IMR-90 (cell line): ENCODE measurements at regions not wholly inside any gene's neighbourhood (a gene's known extent, or its start where the extent isn't known, plus 50 kb on each side); places are given as distances from the start of the nearest gene placed in this dataset.

Experiments
- BHLHE40 ChIP-seq: fragments of 150-350 bp; IDR thresholded peaks from 2 replicates; pipeline ENCODE4 v1.6.1; 2016; ENCODE audit warnings: mild to moderate bottlenecking, low read depth, low read length
- CEBPB ChIP-seq: IDR thresholded peaks from 2 replicates; pipeline ENCODE4 v1.6.1; 2012; ENCODE audit warnings: low read depth, low read length, improper control_type of control experiment
- CHD1 ChIP-seq: IDR thresholded peaks from 2 replicates; pipeline ENCODE4 v1.6.1; 2012; ENCODE audit warnings: low read depth, low read length, improper control_type of control experiment
- MAZ ChIP-seq: IDR thresholded peaks from 2 replicates; pipeline ENCODE4 v1.6.1; 2012; ENCODE audit warnings: low read depth, mild to moderate bottlenecking, low read length, improper control_type of control experiment, moderate library complexity, borderline replicate concordance
- POLR2A ChIP-seq: IDR thresholded peaks from 2 replicates; pipeline ENCODE4 v1.6.1; 2012; ENCODE audit warnings: mild to moderate bottlenecking, low read depth, low read length
- RAD21 ChIP-seq: IDR thresholded peaks from 2 replicates; pipeline ENCODE4 v1.6.1; 2012; ENCODE audit warnings: low read length, improper control_type of control experiment
- RCOR1 ChIP-seq: IDR thresholded peaks from 2 replicates; pipeline ENCODE4 v1.6.1; 2012; ENCODE audit warnings: mild to moderate bottlenecking, low read length, improper control_type of control experiment; ENCODE audit not compliant: insufficient replicate concordance
- RFX5 ChIP-seq: IDR thresholded peaks from 2 replicates; pipeline ENCODE4 v1.8.0; 2012; ENCODE audit warnings: low read depth, mild to moderate bottlenecking, low read length, moderate library complexity
- SMC3 ChIP-seq: fragments of 150-350 bp; IDR thresholded peaks from 2 replicates; pipeline ENCODE4 v1.6.1; 2016; ENCODE audit warnings: low read depth, mild to moderate bottlenecking, antibody characterized with exemption, low read length, moderate library complexity
- TF ChIP-seq, protein P1 (sequence below): conservative IDR thresholded peaks from 2 replicates; pipeline ENCODE4 v1.5.1; 2012; ENCODE audit warnings: mild to moderate bottlenecking, low read depth, low read length, improper control_type of control experiment
- TF ChIP-seq, protein P2 (sequence below): fragments of 150-350 bp; IDR thresholded peaks from 2 replicates; pipeline ENCODE4 v1.6.1; 2016; ENCODE audit warnings: low read depth, mild to moderate bottlenecking, low read length, moderate library complexity, borderline replicate concordance
- TF ChIP-seq, protein P3 (sequence below): fragments of 150-350 bp; IDR thresholded peaks from 2 replicates; pipeline ENCODE4 v1.6.1; 2017; ENCODE audit warnings: mild to moderate bottlenecking, antibody characterized with exemption, low read length, low read depth

DNA sequence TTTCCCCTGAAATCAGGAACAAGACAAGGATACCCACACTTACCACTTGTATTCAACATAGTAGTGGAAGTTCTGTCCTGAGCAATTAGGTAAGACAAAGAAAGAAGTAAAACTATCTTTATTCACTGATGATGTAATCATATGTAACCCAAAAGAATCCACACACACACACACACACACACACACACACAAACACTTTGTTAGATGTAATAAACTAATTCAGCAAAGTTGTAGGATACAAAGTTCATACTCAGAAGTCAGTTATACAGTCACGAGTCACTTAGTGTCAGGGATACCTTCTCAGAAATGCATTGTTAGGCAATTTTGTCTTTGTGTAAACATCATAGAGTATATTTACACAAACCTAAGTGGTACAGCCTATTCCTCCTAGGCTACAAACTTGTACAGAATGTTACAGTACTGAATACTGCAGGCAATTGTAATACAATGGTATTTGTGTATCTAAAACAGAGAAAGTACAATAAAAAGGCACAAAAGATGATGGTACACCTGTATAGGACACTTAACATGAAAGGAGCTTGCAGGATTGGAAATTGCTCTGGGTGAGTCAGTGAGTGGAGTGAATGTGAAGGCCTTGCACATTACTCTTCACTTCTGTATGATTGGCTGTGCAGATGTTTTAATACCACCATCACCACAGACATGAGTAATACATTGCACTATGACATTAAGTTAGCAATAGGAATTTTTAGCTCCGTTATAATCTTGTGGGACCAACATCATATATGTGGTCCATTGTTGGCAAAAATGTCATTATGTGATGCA lies 370.1 kb downstream of the ZFHX3 start:
- TF ChIP-seq RAD21 (no peak), POLR2A (no peak), RFX5 (no peak), CHD1 (no peak), BHLHE40 (no peak), MAZ (no peak), CEBPB (peak; percentile 43; the same call in 1 of the 2 replicates), SMC3 (no peak), RCOR1 (no peak)
- TF ChIP-seq, protein P1, sequence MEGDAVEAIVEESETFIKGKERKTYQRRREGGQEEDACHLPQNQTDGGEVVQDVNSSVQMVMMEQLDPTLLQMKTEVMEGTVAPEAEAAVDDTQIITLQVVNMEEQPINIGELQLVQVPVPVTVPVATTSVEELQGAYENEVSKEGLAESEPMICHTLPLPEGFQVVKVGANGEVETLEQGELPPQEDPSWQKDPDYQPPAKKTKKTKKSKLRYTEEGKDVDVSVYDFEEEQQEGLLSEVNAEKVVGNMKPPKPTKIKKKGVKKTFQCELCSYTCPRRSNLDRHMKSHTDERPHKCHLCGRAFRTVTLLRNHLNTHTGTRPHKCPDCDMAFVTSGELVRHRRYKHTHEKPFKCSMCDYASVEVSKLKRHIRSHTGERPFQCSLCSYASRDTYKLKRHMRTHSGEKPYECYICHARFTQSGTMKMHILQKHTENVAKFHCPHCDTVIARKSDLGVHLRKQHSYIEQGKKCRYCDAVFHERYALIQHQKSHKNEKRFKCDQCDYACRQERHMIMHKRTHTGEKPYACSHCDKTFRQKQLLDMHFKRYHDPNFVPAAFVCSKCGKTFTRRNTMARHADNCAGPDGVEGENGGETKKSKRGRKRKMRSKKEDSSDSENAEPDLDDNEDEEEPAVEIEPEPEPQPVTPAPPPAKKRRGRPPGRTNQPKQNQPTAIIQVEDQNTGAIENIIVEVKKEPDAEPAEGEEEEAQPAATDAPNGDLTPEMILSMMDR: no peak
- TF ChIP-seq, protein P2, sequence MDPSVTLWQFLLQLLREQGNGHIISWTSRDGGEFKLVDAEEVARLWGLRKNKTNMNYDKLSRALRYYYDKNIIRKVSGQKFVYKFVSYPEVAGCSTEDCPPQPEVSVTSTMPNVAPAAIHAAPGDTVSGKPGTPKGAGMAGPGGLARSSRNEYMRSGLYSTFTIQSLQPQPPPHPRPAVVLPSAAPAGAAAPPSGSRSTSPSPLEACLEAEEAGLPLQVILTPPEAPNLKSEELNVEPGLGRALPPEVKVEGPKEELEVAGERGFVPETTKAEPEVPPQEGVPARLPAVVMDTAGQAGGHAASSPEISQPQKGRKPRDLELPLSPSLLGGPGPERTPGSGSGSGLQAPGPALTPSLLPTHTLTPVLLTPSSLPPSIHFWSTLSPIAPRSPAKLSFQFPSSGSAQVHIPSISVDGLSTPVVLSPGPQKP: no peak
- TF ChIP-seq, protein P3, sequence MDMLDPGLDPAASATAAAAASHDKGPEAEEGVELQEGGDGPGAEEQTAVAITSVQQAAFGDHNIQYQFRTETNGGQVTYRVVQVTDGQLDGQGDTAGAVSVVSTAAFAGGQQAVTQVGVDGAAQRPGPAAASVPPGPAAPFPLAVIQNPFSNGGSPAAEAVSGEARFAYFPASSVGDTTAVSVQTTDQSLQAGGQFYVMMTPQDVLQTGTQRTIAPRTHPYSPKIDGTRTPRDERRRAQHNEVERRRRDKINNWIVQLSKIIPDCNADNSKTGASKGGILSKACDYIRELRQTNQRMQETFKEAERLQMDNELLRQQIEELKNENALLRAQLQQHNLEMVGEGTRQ: no peak
